Stimulated activated CD8-positive, alpha-beta memory T cell treated with anti-CD3 and anti-CD28 coated beads, Interleukin-2, amount 100 ng/mL, for 48 hours (primary cell): ENCODE measurements at regions not wholly inside any gene's neighbourhood (a gene's known extent, or its start where the extent isn't known, plus 50 kb on each side); places are given as distances from the start of the nearest gene placed in this dataset.

Experiments
- DNase-seq, 2 donors: peaks; one replicate each; pipeline ENCODE4 v3.0.0-alpha.2; 2020; ENCODE audit warnings: low read depth in 2 of 2

- no peak for DNase-seq
Observed at GRCh38 chr7:94231305-94231704, 163.4 kb upstream of the COL1A2 start.

- no peak for DNase-seq
Observed at GRCh38 chr7:94236960-94237359, 157.7 kb upstream of the COL1A2 start.

GRCh38 chr7:94237417-94237816, 157.3 kb upstream of the COL1A2 start:
- DNase-seq, result no peak

GRCh38 chr7:94239661-94240234, 154.9 kb upstream of the COL1A2 start:
- DNase-seq, result no peak

GRCh38 chr7:94240902-94241301, 153.8 kb upstream of the COL1A2 start:
- no peak for DNase-seq

- no peak for DNase-seq
Observed at GRCh38 chr7:94241402-94241925, 153.2 kb upstream of the COL1A2 start.

- no peak for DNase-seq
Observed at GRCh38 chr7:94243066-94243711, 151.5 kb upstream of the COL1A2 start.

GRCh38 chr7:94244760-94245159, 149.9 kb upstream of the COL1A2 start:
- no peak for DNase-seq

- no peak for DNase-seq
Observed at GRCh38 chr7:94245500-94245899, 149.2 kb upstream of the COL1A2 start.

- no peak for DNase-seq
Observed at GRCh38 chr7:94247970-94248369, 146.7 kb upstream of the COL1A2 start.

GRCh38 chr7:94249631-94250030, 145.1 kb upstream of the COL1A2 start:
- no peak for DNase-seq

- no peak for DNase-seq
Observed at GRCh38 chr7:94250124-94250523, 144.6 kb upstream of the COL1A2 start.

- no peak for DNase-seq
Observed at GRCh38 chr7:94250987-94251386, 143.7 kb upstream of the COL1A2 start.

GRCh38 chr7:94252124-94252523, 142.6 kb upstream of the COL1A2 start:
- no peak for DNase-seq

GRCh38 chr7:94252971-94253370, 141.7 kb upstream of the COL1A2 start:
- DNase-seq, result no peak

- no peak for DNase-seq
Observed at GRCh38 chr7:94253686-94254085, 141.0 kb upstream of the COL1A2 start.

GRCh38 chr7:94258418-94259300, 136.0 kb upstream of the COL1A2 start:
- DNase-seq, result no peak

- DNase-seq, result no peak
Observed at GRCh38 chr7:94261067-94261466, 133.6 kb upstream of the COL1A2 start.

GRCh38 chr7:94264756-94265155, 129.9 kb upstream of the COL1A2 start:
- DNase-seq, result no peak

GRCh38 chr7:94265456-94265855, 129.2 kb upstream of the COL1A2 start:
- DNase-seq, result no peak

GRCh38 chr7:94266238-94266644, 128.5 kb upstream of the COL1A2 start:
- DNase-seq, result no peak

GRCh38 chr7:94270772-94271171, 123.9 kb upstream of the COL1A2 start:
- DNase-seq, result no peak
